ENCODE measurements at regions not wholly inside any gene's neighbourhood (a gene's known extent, or its start where the extent isn't known, plus 50 kb on each side); places are given as distances from the start of the nearest gene placed in this dataset.

- no peaks in the 10 kb centered on the region for H3K36me3 ChIP-seq (ENCODE audit: control insufficient read depth, insufficient read depth, low read length)
- H3K27me3 ChIP-seq (replicated peaks; ENCODE audit: control insufficient read depth, insufficient read depth, low read length), result no peaks in the 10 kb centered on the region
- TF ChIP-seq CTCF (IDR thresholded peaks at IDR 0.05; ENCODE audit: insufficient read depth, low read length, poor library complexity, severe bottlenecking), result no peak
- no peak for DNase-seq (ENCODE audit: extremely low read depth, insufficient read length)
- no peak overlapping the region for H3K4me3 ChIP-seq (replicated peaks; ENCODE audit: low read depth, low read length)
Observed at GRCh38 chr2:82098617-82099016, 1794.1 kb upstream of the LRRTM1 start.

- DNase-seq (ENCODE audit: extremely low read depth, insufficient read length), result no peak
- TF ChIP-seq CTCF (IDR thresholded peaks at IDR 0.05; ENCODE audit: insufficient read depth, low read length, poor library complexity, severe bottlenecking), result no peak
- H3K36me3 ChIP-seq (ENCODE audit: control insufficient read depth, insufficient read depth, low read length), result no peaks in the 10 kb centered on the region
- H3K4me3 ChIP-seq (replicated peaks; ENCODE audit: low read depth, low read length), result no peak overlapping the region
- H3K27me3 ChIP-seq (replicated peaks; ENCODE audit: control insufficient read depth, insufficient read depth, low read length), result no peaks in the 10 kb centered on the region
Observed at GRCh38 chr2:82089518-82089917, 1785.0 kb upstream of the LRRTM1 start.

GRCh38 chr2:82084679-82085392 is 1780.3 kb upstream of the LRRTM1 start:
- H3K36me3 ChIP-seq (ENCODE audit: control insufficient read depth, insufficient read depth, low read length), result no peaks in the 10 kb centered on the region
- no peak for TF ChIP-seq CTCF (IDR thresholded peaks at IDR 0.05; ENCODE audit: insufficient read depth, low read length, poor library complexity, severe bottlenecking)
- H3K27me3 ChIP-seq (replicated peaks; ENCODE audit: control insufficient read depth, insufficient read depth, low read length), result no peaks in the 10 kb centered on the region
- DNase-seq (ENCODE audit: extremely low read depth, insufficient read length), result no peak
- H3K4me3 ChIP-seq (replicated peaks; ENCODE audit: low read depth, low read length), result no peak overlapping the region

GRCh38 chr2:82075875-82076274 is 1771.3 kb upstream of the LRRTM1 start:
- no peaks in the 10 kb centered on the region for H3K27me3 ChIP-seq (replicated peaks; ENCODE audit: control insufficient read depth, insufficient read depth, low read length)
- no peak for DNase-seq (ENCODE audit: extremely low read depth, insufficient read length)
- no peaks in the 10 kb centered on the region for H3K36me3 ChIP-seq (ENCODE audit: control insufficient read depth, insufficient read depth, low read length)
- no peak for TF ChIP-seq CTCF (IDR thresholded peaks at IDR 0.05; ENCODE audit: insufficient read depth, low read length, poor library complexity, severe bottlenecking)
- H3K4me3 ChIP-seq (replicated peaks; ENCODE audit: low read depth, low read length), result no peak overlapping the region

DNA sequence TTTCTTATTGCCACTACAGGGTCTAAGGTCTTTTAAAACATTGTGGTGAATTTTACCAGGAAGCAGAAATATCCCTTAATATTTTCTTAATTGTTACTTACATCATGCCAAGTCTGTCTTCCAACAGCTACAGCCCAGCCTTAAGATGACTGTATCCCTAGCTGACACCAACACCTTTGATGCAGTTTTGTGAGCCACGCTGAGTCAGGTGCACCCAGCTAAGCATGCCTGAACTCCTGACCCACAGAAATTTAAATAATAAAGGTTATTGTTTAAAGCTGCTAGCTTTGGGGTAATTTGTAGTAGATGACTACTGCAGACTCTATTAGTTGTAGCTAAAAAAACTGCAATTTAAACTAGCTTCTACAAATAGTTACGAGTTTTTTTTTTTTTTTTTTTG is 1757.9 kb upstream of the LRRTM1 start:
- Histone ChIP-seq H3K4me3 (replicated peaks; ENCODE audit: low read depth, low read length) (no peak overlapping the region), H3K27me3 (replicated peaks; ENCODE audit: control insufficient read depth, insufficient read depth, low read length) (no peaks in the 10 kb centered on the region), H3K36me3 (ENCODE audit: control insufficient read depth, insufficient read depth, low read length) (no peaks in the 10 kb centered on the region)
- no peak for TF ChIP-seq CTCF (IDR thresholded peaks at IDR 0.05; ENCODE audit: insufficient read depth, low read length, poor library complexity, severe bottlenecking)
- DNase-seq (ENCODE audit: extremely low read depth, insufficient read length), result no peak

GRCh38 chr2:82055846-82056245 is 1751.3 kb upstream of the LRRTM1 start:
- no peak for TF ChIP-seq CTCF (IDR thresholded peaks at IDR 0.05; ENCODE audit: insufficient read depth, low read length, poor library complexity, severe bottlenecking)
- Histone ChIP-seq H3K4me3 (replicated peaks; ENCODE audit: low read depth, low read length) (no peak overlapping the region), H3K27me3 (replicated peaks; ENCODE audit: control insufficient read depth, insufficient read depth, low read length) (no peaks in the 10 kb centered on the region), H3K36me3 (ENCODE audit: control insufficient read depth, insufficient read depth, low read length) (no peaks in the 10 kb centered on the region)
- DNase-seq (ENCODE audit: extremely low read depth, insufficient read length), result no peak
